ENCODE measurements at regions not wholly inside any gene's neighbourhood (a gene's known extent, or its start where the extent isn't known, plus 50 kb on each side); places are given as distances from the start of the nearest gene placed in this dataset.

- TF ChIP-seq CTCF (conservative IDR thresholded peaks at IDR 0.05 in 1 of 2, IDR thresholded peaks at IDR 0.05 in 1 of 2; ENCODE audit: extremely low read depth in 1 of 2, insufficient read depth in 1 of 2, low read depth in 1 of 2, low read length in 2 of 2) (no peak), EZH2 (IDR thresholded peaks at IDR 0.05; ENCODE audit: borderline replicate concordance, low read length) (no peak)
Measured at GRCh38 chr6:3618642-3619041, 132.9 kb downstream of the PXDC1 start.

Measured in mammary epithelial cell (primary cell).